Heart left ventricle (tissue), 16 donors: ENCODE measurements at regions not wholly inside any gene's neighbourhood (a gene's known extent, or its start where the extent isn't known, plus 50 kb on each side); places are given as distances from the start of the nearest gene placed in this dataset.

Experiments
- ATAC-seq, 4 donors: fragments of 200-7000 bp; cut with Tn5 transposase; one replicate each; pipeline ENCODE4 v1.9.1; 2020 to 2022; ENCODE audit warnings: moderate library complexity in 4 of 4, mild to moderate bottlenecking in 3 of 4, moderate number of reproducible peaks in 1 of 4
- DNase-seq, 5 donors: peaks; one replicate each; pipeline ENCODE4 v3.0.0-alpha.2; 2020
- H3K27ac ChIP-seq, 12 donors: fragments of 200-600 bp; sonication (generic) in 4 of 12; one replicate each; pipeline versions ENCODE4 v1.5.0 to v1.8.0; 2016 to 2022; ENCODE audit warnings: mild to moderate bottlenecking in 2 of 12
- H3K27me3 ChIP-seq, 9 donors: fragments of 200-600 bp; sonication (generic) in 2 of 9; one replicate each; pipeline versions ENCODE4 v1.5.1 to v1.8.0; 2016 to 2022; ENCODE audit warnings: mild to moderate bottlenecking in 3 of 9
- H3K36me3 ChIP-seq, 9 donors: fragments of 200-600 bp; sonication (generic) in 2 of 9; one replicate each; pipeline versions ENCODE4 v1.5.0 to v1.8.0; 2018 to 2022; ENCODE audit warnings: mild to moderate bottlenecking in 2 of 9
- H3K4me1 ChIP-seq, 12 donors: fragments of 200-600 bp; sonication (generic) in 4 of 12; one replicate each; pipeline versions ENCODE4 v1.5.0 to v1.8.0; 2016 to 2022; ENCODE audit warnings: mild to moderate bottlenecking in 3 of 12
- H3K4me3 ChIP-seq, 12 donors: fragments of 200-600 bp; sonication (generic) in 4 of 12; one replicate each; pipeline versions ENCODE4 v1.5.0 to v1.8.0; 2017 to 2022; ENCODE audit warnings: mild to moderate bottlenecking in 9 of 12, moderate library complexity in 4 of 12
- H3K9me3 ChIP-seq, 12 donors: fragments of 200-600 bp; sonication (generic) in 4 of 12; one replicate each; pipeline versions ENCODE4 v1.5.0 to v1.8.0; 2016 to 2022; ENCODE audit warnings: mild to moderate bottlenecking in 1 of 12
- POLR2A ChIP-seq, 2 donors: fragments of 450-650 bp; IDR thresholded peaks; one replicate each; pipeline ENCODE4 v1.6.1; 2017; ENCODE audit warnings: antibody characterized with exemption in 2 of 2, mild to moderate bottlenecking in 2 of 2, moderate library complexity in 2 of 2
- WGBS, 4 donors: extraction: QIAGEN DNeasy Blood & Tissue Kit in 2 of 4; methylation state at CpG; one replicate each; pipeline versions ENCODE4 v1.1.5 to v1.1.7; 2013 to 2018; 5-methylcytosine and 5-hydroxymethylcytosine counted together
- intact Hi-C, 10 donors: fragments of 100-400 bp; cut with DNase I; formaldehyde crosslinking; loops; one replicate each; pipeline versions ENCODE4 v1.11.1 to v1.14.2; 2022
- TF ChIP-seq, protein P1 (sequence below), 12 donors: fragments of 200-600 bp; sonication (generic) in 4 of 12; IDR thresholded peaks; one replicate each; pipeline versions ENCODE4 v1.5.0 to v1.8.0; 2018 to 2022; ENCODE audit warnings: antibody characterized with exemption in 12 of 12, mild to moderate bottlenecking in 5 of 12
- donor health status: ischemic (EF 13 %, LVEDD 7.1; RV severe dilation, severe dysfunction).
- donor health status: healthy with polysubstance abuse.
- donor health status: DM: no; HTN: yes; CAD: no.
- donor health status: DM: no; HTN: no; CAD: no.
- donor health status: ischemic (EF 25% LVEDD 6.9; RV normal size, moderate dysfunction).
- donor health status: ischemic (EF 25% LVEDD 5.7; RV mildly dilated, moderate dysfunction).
- donor health status: healthy.
- donor health status: DM: yes; HTN: yes; CAD: no.
- donor health status: ischemic (EF 35%, LVEDD 5.7; RV mildly dilated, moderate dysfunction).
- donor health status: nonischemic (EF 11% LVEDD 7.7; RV severe dilation, severe dysfunction).
- donor health status: DM: yes; HTN: yes; CAD: no.
- donor health status: PGD.
- donor health status: ischemic (EF 29% LVEDD 5.4; RV normal size, mild dysfunction).
- donor health status: nonischemic (EF 23%, LVEDD 6.1; RV moderate dilation, normal function).

DNA sequence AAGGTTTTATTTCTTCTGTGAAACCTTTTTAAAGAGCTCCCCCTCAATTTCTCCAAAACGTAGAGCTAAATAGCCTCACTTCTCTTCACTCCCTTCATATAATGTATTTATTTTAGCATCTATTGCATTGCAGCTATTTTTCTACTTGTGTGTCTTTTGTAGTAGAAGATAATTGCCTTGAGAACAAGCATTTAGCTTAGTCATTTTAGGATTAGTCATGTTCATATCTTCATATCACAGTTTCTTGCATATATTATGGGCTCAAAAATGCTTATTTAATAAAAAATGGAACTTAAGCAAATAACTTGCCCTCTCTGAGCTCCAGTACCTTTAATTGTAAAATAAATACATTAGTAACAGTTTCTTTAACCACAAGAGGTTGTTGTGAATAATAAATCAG lies 72.1 kb upstream of the SPANXC start:
- Histone ChIP-seq H3K4me1 (no peaks in the 10 kb centered on the region), H3K27ac (no peak overlapping the region), H3K27me3 (no peaks in the 10 kb centered on the region), H3K36me3 (no peaks in the 10 kb centered on the region), H3K4me3 (no peak overlapping the region), H3K9me3 (peaks cover 0 to 2% (median 0%) of the 10 kb centered on the region in 12 donors)
- DNase-seq (no peak), ATAC-seq (no peak)
- no peak for TF ChIP-seq POLR2A (IDR thresholded peaks at IDR 0.05)
- TF ChIP-seq, protein P1, sequence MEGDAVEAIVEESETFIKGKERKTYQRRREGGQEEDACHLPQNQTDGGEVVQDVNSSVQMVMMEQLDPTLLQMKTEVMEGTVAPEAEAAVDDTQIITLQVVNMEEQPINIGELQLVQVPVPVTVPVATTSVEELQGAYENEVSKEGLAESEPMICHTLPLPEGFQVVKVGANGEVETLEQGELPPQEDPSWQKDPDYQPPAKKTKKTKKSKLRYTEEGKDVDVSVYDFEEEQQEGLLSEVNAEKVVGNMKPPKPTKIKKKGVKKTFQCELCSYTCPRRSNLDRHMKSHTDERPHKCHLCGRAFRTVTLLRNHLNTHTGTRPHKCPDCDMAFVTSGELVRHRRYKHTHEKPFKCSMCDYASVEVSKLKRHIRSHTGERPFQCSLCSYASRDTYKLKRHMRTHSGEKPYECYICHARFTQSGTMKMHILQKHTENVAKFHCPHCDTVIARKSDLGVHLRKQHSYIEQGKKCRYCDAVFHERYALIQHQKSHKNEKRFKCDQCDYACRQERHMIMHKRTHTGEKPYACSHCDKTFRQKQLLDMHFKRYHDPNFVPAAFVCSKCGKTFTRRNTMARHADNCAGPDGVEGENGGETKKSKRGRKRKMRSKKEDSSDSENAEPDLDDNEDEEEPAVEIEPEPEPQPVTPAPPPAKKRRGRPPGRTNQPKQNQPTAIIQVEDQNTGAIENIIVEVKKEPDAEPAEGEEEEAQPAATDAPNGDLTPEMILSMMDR (IDR thresholded peaks at IDR 0.05) = no peak
- 56 to 70% (median 63%) methylated on average over 1 of the region's 1 CpG for WGBS, 4 donors
- intact Hi-C loops = no loop called here

DNA sequence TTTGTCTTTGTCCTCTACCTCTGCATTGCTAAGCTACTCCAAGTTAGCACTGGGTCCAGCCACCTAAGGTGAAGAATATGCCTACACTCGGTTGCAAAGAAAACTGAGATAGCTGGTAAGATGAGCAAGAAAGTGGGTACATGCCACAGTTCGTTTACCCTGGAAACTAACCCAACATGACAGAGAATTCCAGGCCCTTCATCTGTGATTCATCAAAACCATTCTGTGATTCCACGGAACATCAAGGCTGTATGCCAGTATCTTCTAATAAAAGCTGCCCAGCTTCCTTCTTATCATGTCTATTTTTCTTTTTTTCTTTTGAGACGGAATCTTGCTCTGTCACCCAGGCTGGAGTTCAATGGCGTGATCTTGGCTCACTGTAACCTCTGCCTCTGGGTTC lies 58.7 kb upstream of the SPANXC start:
- DNase-seq (no peak), ATAC-seq (no peak)
- H3K27ac ChIP-seq = no peak overlapping the region
- TF ChIP-seq, protein P1 (IDR thresholded peaks at IDR 0.05) = no peak
- TF ChIP-seq POLR2A (IDR thresholded peaks at IDR 0.05) = no peak
- intact Hi-C loops = no loop called here
- no peaks in the 10 kb centered on the region for H3K36me3 ChIP-seq
- no peak overlapping the region for H3K4me3 ChIP-seq
- H3K9me3 ChIP-seq = peaks cover 0 to 3% (median 0%) of the 10 kb centered on the region in 12 donors
- H3K27me3 ChIP-seq = no peaks in the 10 kb centered on the region
- 57 to 79% (median 71%) methylated on average over 5 of the region's 5 CpGs for WGBS, 4 donors
- H3K4me1 ChIP-seq = no peaks in the 10 kb centered on the region
